ENCODE measurements at regions not wholly inside any gene's neighbourhood (a gene's known extent, or its start where the extent isn't known, plus 50 kb on each side); places are given as distances from the start of the nearest gene placed in this dataset.

DNA sequence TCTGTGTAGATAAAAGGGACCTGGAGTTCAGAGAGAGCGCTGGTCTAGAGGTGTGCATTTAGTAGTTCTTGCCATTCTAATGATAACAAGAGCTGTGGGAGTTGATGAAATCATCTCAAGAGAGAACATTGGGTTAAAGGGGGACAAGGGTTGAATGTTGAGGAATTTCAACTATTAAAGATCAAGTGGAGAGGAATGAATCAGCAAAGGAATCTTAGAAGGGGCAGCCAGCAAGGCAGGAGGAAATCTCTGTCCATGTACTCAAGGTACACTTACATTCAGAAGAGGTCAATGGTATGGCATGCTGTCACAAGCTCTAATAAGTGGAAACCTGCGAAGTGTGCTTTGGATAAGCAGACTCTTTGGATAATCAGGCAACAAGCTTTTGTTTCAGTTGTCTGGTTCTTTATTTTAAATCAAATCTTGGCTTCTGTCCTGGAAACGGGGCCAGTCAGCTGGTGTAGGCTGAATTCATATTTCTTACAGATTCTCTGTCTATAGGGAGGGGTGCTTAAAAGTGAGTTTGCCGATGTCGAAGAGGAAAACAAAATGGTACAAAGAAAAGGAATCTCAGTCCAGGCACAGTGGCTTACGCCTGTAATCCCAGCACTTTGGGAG, 320.5 kb upstream of the CD180 start:
- Histone ChIP-seq H3K9me3 (replicated peaks; ENCODE audit: control insufficient read depth, insufficient read depth, low read length) (no peaks in the 10 kb centered on the region), H2AFZ (ENCODE audit: control insufficient read depth, low read depth, low read length) (no peak overlapping the region), H3K4me2 (ENCODE audit: control insufficient read depth, insufficient read depth) (no peak overlapping the region), H3K4me3 (no peak overlapping the region), H3K36me3 (ENCODE audit: control insufficient read depth in 2 of 2, insufficient read depth in 2 of 2, low read length in 1 of 2) (no peaks in the 10 kb centered on the region), H3K9ac (ENCODE audit: control insufficient read depth, insufficient read depth, low read length) (no peak overlapping the region), H3K27me3 (replicated peaks in 1 of 2; ENCODE audit: control insufficient read depth in 2 of 2, insufficient read depth in 2 of 2, low read length in 1 of 2) (no peaks in the 10 kb centered on the region), H3K27ac (ENCODE audit: control insufficient read depth, insufficient read depth) (no peak overlapping the region), H3K79me2 (ENCODE audit: control insufficient read depth, insufficient read depth, low read length) (no peaks in the 10 kb centered on the region), H3K4me1 (ENCODE audit: control insufficient read depth, insufficient read depth, low read length) (no peaks in the 10 kb centered on the region), H4K20me1 (ENCODE audit: control insufficient read depth, insufficient read depth) (no peaks in the 10 kb centered on the region)
- RAD21 ChIA-PET (ENCODE audit: unreplicated experiment) = interaction anchor here (0.6 kb wide), 1 partner anchor 10 kb away, joined by 3 read pairs; no protein-coding TSS in a partner anchor
- no TSS peak for BruUV-seq (replicated peaks)
- FAIRE-seq (no peak), DNase-seq (ENCODE audit: low read depth, low spot score) (no peak), ATAC-seq (no peak)
- POLR2A ChIA-PET = no interaction called here
- intact Hi-C loops (cut with micrococcal nuclease; ENCODE audit: unreplicated experiment) (no loop called here), in situ Hi-C loops (cut with MboI) (no loop called here)
- SMC1A ChIA-PET (ENCODE audit: uncharacterized antibody, unreplicated experiment) = interaction anchor here (1.7 kb wide), 1 partner anchor 14 kb away, joined by 6 read pairs; no protein-coding TSS in a partner anchor
- CTCF ChIA-PET = no interaction called here
- 47% methylated on average over 6 of the region's 6 CpGs for WGBS (ENCODE audit: insufficient coverage, insufficient replicate concordance, low lambda C conversion rate, missing lambda C conversion rate)
- TF ChIP-seq, protein P1, sequence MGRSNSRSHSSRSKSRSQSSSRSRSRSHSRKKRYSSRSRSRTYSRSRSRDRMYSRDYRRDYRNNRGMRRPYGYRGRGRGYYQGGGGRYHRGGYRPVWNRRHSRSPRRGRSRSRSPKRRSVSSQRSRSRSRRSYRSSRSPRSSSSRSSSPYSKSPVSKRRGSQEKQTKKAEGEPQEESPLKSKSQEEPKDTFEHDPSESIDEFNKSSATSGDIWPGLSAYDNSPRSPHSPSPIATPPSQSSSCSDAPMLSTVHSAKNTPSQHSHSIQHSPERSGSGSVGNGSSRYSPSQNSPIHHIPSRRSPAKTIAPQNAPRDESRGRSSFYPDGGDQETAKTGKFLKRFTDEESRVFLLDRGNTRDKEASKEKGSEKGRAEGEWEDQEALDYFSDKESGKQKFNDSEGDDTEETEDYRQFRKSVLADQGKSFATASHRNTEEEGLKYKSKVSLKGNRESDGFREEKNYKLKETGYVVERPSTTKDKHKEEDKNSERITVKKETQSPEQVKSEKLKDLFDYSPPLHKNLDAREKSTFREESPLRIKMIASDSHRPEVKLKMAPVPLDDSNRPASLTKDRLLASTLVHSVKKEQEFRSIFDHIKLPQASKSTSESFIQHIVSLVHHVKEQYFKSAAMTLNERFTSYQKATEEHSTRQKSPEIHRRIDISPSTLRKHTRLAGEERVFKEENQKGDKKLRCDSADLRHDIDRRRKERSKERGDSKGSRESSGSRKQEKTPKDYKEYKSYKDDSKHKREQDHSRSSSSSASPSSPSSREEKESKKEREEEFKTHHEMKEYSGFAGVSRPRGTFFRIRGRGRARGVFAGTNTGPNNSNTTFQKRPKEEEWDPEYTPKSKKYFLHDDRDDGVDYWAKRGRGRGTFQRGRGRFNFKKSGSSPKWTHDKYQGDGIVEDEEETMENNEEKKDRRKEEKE (IDR thresholded peaks at IDR 0.05) = no peak
- TF ChIP-seq, protein P2, sequence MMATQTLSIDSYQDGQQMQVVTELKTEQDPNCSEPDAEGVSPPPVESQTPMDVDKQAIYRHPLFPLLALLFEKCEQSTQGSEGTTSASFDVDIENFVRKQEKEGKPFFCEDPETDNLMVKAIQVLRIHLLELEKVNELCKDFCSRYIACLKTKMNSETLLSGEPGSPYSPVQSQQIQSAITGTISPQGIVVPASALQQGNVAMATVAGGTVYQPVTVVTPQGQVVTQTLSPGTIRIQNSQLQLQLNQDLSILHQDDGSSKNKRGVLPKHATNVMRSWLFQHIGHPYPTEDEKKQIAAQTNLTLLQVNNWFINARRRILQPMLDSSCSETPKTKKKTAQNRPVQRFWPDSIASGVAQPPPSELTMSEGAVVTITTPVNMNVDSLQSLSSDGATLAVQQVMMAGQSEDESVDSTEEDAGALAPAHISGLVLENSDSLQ (IDR thresholded peaks at IDR 0.05) = no peak
- TF ChIP-seq ESRRA (IDR thresholded peaks at IDR 0.05; ENCODE audit: low read length) = no peak
- TF ChIP-seq NR2C2 (IDR thresholded peaks at IDR 0.05; ENCODE audit: borderline replicate concordance, control insufficient read depth, insufficient read length, low read depth) = no peak
- no peak for TF ChIP-seq RELA (IDR thresholded peaks at IDR 0.05; ENCODE audit: borderline replicate concordance, partially characterized antibody)
- TF ChIP-seq SRF (IDR thresholded peaks at IDR 0.05; ENCODE audit: low read depth in 2 of 2, low read length in 2 of 2) = no peak
- TF ChIP-seq, protein P3, sequence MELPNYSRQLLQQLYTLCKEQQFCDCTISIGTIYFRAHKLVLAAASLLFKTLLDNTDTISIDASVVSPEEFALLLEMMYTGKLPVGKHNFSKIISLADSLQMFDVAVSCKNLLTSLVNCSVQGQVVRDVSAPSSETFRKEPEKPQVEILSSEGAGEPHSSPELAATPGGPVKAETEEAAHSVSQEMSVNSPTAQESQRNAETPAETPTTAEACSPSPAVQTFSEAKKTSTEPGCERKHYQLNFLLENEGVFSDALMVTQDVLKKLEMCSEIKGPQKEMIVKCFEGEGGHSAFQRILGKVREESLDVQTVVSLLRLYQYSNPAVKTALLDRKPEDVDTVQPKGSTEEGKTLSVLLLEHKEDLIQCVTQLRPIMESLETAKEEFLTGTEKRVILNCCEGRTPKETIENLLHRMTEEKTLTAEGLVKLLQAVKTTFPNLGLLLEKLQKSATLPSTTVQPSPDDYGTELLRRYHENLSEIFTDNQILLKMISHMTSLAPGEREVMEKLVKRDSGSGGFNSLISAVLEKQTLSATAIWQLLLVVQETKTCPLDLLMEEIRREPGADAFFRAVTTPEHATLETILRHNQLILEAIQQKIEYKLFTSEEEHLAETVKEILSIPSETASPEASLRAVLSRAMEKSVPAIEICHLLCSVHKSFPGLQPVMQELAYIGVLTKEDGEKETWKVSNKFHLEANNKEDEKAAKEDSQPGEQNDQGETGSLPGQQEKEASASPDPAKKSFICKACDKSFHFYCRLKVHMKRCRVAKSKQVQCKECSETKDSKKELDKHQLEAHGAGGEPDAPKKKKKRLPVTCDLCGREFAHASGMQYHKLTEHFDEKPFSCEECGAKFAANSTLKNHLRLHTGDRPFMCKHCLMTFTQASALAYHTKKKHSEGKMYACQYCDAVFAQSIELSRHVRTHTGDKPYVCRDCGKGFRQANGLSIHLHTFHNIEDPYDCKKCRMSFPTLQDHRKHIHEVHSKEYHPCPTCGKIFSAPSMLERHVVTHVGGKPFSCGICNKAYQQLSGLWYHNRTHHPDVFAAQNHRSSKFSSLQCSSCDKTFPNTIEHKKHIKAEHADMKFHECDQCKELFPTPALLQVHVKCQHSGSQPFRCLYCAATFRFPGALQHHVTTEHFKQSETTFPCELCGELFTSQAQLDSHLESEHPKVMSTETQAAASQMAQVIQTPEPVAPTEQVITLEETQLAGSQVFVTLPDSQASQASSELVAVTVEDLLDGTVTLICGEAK (IDR thresholded peaks at IDR 0.05; ENCODE audit: borderline replicate concordance) = no peak
- no peak for TF ChIP-seq CEBPB (IDR thresholded peaks at IDR 0.05; ENCODE audit: borderline replicate concordance in 1 of 2, low read depth in 2 of 2, low read length in 2 of 2)
- TF ChIP-seq SMAD5 (IDR thresholded peaks at IDR 0.05; ENCODE audit: low read depth) = no peak
- TF ChIP-seq, protein P4, sequence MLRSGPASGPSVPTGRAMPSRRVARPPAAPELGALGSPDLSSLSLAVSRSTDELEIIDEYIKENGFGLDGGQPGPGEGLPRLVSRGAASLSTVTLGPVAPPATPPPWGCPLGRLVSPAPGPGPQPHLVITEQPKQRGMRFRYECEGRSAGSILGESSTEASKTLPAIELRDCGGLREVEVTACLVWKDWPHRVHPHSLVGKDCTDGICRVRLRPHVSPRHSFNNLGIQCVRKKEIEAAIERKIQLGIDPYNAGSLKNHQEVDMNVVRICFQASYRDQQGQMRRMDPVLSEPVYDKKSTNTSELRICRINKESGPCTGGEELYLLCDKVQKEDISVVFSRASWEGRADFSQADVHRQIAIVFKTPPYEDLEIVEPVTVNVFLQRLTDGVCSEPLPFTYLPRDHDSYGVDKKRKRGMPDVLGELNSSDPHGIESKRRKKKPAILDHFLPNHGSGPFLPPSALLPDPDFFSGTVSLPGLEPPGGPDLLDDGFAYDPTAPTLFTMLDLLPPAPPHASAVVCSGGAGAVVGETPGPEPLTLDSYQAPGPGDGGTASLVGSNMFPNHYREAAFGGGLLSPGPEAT (IDR thresholded peaks at IDR 0.05; ENCODE audit: low read depth) = no peak
- TF ChIP-seq ZNF274 (IDR thresholded peaks at IDR 0.05; ENCODE audit: insufficient read depth, insufficient read length) = no peak
- TF ChIP-seq, protein P5, sequence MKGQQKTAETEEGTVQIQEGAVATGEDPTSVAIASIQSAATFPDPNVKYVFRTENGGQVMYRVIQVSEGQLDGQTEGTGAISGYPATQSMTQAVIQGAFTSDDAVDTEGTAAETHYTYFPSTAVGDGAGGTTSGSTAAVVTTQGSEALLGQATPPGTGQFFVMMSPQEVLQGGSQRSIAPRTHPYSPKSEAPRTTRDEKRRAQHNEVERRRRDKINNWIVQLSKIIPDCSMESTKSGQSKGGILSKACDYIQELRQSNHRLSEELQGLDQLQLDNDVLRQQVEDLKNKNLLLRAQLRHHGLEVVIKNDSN (IDR thresholded peaks at IDR 0.05; ENCODE audit: borderline replicate concordance, extremely low read length, insufficient read depth, low read depth, low read length) = no peak
- TF ChIP-seq KDM1A (IDR thresholded peaks at IDR 0.05; ENCODE audit: borderline replicate concordance) = no peak
